ENCODE measurements at regions not wholly inside any gene's neighbourhood (a gene's known extent, or its start where the extent isn't known, plus 50 kb on each side); places are given as distances from the start of the nearest gene placed in this dataset.

DNA sequence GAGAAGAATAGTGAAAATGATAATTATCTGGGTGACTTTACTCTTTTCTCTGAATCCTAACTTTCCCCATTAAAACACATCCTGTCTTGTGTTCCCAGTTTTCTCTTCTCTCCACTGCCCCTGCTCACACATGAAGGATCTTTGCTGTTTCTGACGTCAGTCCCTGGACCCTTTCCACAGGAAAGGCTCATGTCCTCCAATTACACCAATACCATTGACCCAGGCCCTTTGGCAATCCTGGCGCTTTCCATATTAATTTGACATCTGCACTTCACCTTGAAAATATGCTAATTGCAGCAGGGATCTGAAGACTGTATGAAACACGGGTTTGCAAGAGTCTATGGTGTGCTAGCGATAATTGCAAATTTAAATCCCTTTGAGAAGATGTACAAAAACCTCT, 170.2 kb upstream of the GOT2 start:
- Histone ChIP-seq H3K27me3 (no peaks in the 10 kb centered on the region), H3K9me3 (no peaks in the 10 kb centered on the region), H3K4me1 (no peaks in the 10 kb centered on the region), H3K4me3 (no peak overlapping the region), H3K27ac (no peak overlapping the region), H3K36me3 (no peaks in the 10 kb centered on the region)
- 75% methylated on average over 4 of the region's 4 CpGs for WGBS
- no peak for DNase-seq (ENCODE audit: low spot score in 2 of 2)
- no peak for TF ChIP-seq POLR2AphosphoS5 (IDR thresholded peaks at IDR 0.05)
- no peak for TF ChIP-seq POLR2A (IDR thresholded peaks at IDR 0.05)
- TF ChIP-seq CTCF (IDR thresholded peaks at IDR 0.05): no peak
- no peak for TF ChIP-seq EP300 (IDR thresholded peaks at IDR 0.05)

GRCh38 chr16:58889516-58889915, 155.4 kb upstream of the GOT2 start:
- H3K27ac ChIP-seq: no peak overlapping the region
- H3K4me1 ChIP-seq: no peaks in the 10 kb centered on the region
- no peak for DNase-seq (ENCODE audit: low spot score in 2 of 2)
- TF ChIP-seq CTCF (IDR thresholded peaks at IDR 0.05): no peak
- no peak for TF ChIP-seq POLR2AphosphoS5 (IDR thresholded peaks at IDR 0.05)
- no peak for TF ChIP-seq POLR2A (IDR thresholded peaks at IDR 0.05)
- no peak for TF ChIP-seq EP300 (IDR thresholded peaks at IDR 0.05)
- H3K36me3 ChIP-seq: no peaks in the 10 kb centered on the region
- H3K4me3 ChIP-seq: no peak overlapping the region
- H3K9me3 ChIP-seq: no peaks in the 10 kb centered on the region
- no peaks in the 10 kb centered on the region for H3K27me3 ChIP-seq
- WGBS: 83% methylated on average over 1 of the region's 1 CpG

GRCh38 chr16:58885528-58886170, 151.5 kb upstream of the GOT2 start:
- Histone ChIP-seq H3K36me3 (no peaks in the 10 kb centered on the region), H3K27ac (no peak overlapping the region), H3K27me3 (no peaks in the 10 kb centered on the region), H3K4me1 (no peaks in the 10 kb centered on the region), H3K4me3 (no peak overlapping the region), H3K9me3 (no peaks in the 10 kb centered on the region)
- WGBS: 76% methylated on average over 5 of the region's 5 CpGs
- no peak for TF ChIP-seq POLR2AphosphoS5 (IDR thresholded peaks at IDR 0.05)
- TF ChIP-seq POLR2A (IDR thresholded peaks at IDR 0.05): no peak
- no peak for TF ChIP-seq EP300 (IDR thresholded peaks at IDR 0.05)
- no peak for TF ChIP-seq CTCF (IDR thresholded peaks at IDR 0.05)
- DNase-seq (ENCODE audit: low spot score in 2 of 2): no peak

DNA sequence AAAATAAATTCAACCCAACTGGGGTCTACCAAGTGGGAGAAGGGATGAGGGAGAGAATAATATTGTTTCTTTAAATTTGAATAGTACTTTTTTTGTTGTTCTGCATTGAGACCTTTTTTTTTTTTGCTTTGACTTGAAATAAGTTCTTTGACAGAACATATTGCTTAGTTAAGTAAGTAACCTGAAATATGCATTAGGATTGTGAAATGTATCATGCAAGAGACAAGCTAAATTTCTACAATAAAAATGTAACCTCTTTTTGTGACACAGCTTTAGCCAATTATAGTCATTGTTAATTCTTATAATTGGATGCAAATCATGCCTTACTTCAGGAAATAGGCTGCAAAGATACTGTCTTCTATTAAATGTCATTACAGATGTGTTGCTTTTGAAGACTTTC, 150.0 kb upstream of the GOT2 start:
- no peak overlapping the region for H3K4me3 ChIP-seq
- no peaks in the 10 kb centered on the region for H3K36me3 ChIP-seq
- H3K4me1 ChIP-seq: no peaks in the 10 kb centered on the region
- TF ChIP-seq EP300 (IDR thresholded peaks at IDR 0.05): no peak
- no peak for TF ChIP-seq POLR2A (IDR thresholded peaks at IDR 0.05)
- TF ChIP-seq CTCF (IDR thresholded peaks at IDR 0.05): no peak
- TF ChIP-seq POLR2AphosphoS5 (IDR thresholded peaks at IDR 0.05): no peak
- no peak overlapping the region for H3K27ac ChIP-seq
- DNase-seq (ENCODE audit: low spot score in 2 of 2): no peak
- no peaks in the 10 kb centered on the region for H3K9me3 ChIP-seq
- H3K27me3 ChIP-seq: no peaks in the 10 kb centered on the region

DNA sequence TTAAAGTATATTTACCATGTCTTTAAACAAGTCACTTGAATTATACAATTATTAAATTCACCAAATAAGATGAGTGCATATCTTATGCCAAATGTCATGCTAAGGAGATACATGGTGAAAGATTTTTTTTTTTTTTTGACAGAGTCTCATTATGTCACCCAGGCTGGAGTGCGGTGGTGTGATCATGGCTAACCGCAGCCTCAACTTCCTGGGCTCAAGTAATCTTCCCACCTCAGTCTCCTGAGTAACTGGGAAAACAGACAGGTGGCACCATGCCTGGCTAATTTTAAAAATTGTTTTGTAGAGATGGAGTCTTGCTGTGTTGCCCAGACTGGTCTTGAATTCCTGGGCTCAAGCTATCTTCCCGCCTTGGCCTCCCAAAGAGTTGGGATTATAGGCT, 149.0 kb upstream of the GOT2 start:
- TF ChIP-seq POLR2AphosphoS5 (IDR thresholded peaks at IDR 0.05) (no peak), EP300 (IDR thresholded peaks at IDR 0.05) (no peak), POLR2A (IDR thresholded peaks at IDR 0.05) (no peak), CTCF (IDR thresholded peaks at IDR 0.05) (no peak)
- no peak for DNase-seq (ENCODE audit: low spot score in 2 of 2)
- H3K9me3 ChIP-seq: no peaks in the 10 kb centered on the region
- no peaks in the 10 kb centered on the region for H3K4me1 ChIP-seq
- no peak overlapping the region for H3K4me3 ChIP-seq
- H3K27ac ChIP-seq: no peak overlapping the region
- H3K27me3 ChIP-seq: no peaks in the 10 kb centered on the region
- WGBS: 85% methylated on average over 3 of the region's 3 CpGs
- H3K36me3 ChIP-seq: no peaks in the 10 kb centered on the region
